ENCODE measurements at regions not wholly inside any gene's neighbourhood (a gene's known extent, or its start where the extent isn't known, plus 50 kb on each side); places are given as distances from the start of the nearest gene placed in this dataset.

DNA sequence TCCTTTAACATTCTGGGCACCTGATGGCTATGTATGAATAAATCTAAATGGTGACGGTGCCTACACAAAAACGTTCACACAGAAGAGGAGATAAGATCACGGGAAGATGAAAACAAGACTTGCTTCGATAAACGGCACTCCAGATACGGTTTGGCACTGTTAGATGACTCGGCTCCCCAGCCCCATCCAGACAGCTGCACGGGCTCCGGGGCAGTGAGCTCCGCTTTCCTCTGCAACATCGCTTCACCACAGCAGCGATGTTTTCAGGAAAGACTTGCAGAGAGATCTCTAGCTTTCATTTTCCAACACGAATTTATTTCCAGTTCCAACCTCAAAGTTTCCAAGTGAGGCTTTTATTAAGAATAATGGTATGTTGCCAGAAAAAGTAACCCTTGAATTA lies 132.1 kb downstream of the KLF6 start:
- H2BK5ac ChIP-seq (ENCODE audit: low read depth, low read length, poor library complexity, severe bottlenecking), result no peak overlapping the region
- TF ChIP-seq CHD1 (IDR thresholded peaks at IDR 0.05; ENCODE audit: low read depth, low read length) (no peak), RCOR1 (IDR thresholded peaks at IDR 0.05; ENCODE audit: insufficient replicate concordance, low read length) (no peak), CEBPB (IDR thresholded peaks at IDR 0.05; ENCODE audit: low read depth, low read length) (no peak), MAFK (IDR thresholded peaks at IDR 0.05; ENCODE audit: low read depth, low read length) (no peak), SMC3 (IDR thresholded peaks at IDR 0.05; ENCODE audit: low read depth, low read length) (no peak), NFE2L2 (IDR thresholded peaks at IDR 0.05; ENCODE audit: low read depth, low read length) (no peak), BHLHE40 (IDR thresholded peaks at IDR 0.05; ENCODE audit: low read depth, low read length) (no peak), MAZ (IDR thresholded peaks at IDR 0.05; ENCODE audit: borderline replicate concordance, low read depth, low read length) (no peak), FOS (IDR thresholded peaks at IDR 0.05; ENCODE audit: low read depth, low read length) (no peak), RFX5 (IDR thresholded peaks at IDR 0.05; ENCODE audit: low read depth, low read length) (no peak), MXI1 (IDR thresholded peaks at IDR 0.05; ENCODE audit: borderline replicate concordance, low read depth, low read length) (no peak)
- TF ChIP-seq, protein P1, sequence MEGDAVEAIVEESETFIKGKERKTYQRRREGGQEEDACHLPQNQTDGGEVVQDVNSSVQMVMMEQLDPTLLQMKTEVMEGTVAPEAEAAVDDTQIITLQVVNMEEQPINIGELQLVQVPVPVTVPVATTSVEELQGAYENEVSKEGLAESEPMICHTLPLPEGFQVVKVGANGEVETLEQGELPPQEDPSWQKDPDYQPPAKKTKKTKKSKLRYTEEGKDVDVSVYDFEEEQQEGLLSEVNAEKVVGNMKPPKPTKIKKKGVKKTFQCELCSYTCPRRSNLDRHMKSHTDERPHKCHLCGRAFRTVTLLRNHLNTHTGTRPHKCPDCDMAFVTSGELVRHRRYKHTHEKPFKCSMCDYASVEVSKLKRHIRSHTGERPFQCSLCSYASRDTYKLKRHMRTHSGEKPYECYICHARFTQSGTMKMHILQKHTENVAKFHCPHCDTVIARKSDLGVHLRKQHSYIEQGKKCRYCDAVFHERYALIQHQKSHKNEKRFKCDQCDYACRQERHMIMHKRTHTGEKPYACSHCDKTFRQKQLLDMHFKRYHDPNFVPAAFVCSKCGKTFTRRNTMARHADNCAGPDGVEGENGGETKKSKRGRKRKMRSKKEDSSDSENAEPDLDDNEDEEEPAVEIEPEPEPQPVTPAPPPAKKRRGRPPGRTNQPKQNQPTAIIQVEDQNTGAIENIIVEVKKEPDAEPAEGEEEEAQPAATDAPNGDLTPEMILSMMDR (conservative IDR thresholded peaks at IDR 0.05; ENCODE audit: low read depth, low read length), result no peak
- TF ChIP-seq, protein P2, sequence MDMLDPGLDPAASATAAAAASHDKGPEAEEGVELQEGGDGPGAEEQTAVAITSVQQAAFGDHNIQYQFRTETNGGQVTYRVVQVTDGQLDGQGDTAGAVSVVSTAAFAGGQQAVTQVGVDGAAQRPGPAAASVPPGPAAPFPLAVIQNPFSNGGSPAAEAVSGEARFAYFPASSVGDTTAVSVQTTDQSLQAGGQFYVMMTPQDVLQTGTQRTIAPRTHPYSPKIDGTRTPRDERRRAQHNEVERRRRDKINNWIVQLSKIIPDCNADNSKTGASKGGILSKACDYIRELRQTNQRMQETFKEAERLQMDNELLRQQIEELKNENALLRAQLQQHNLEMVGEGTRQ (IDR thresholded peaks at IDR 0.05; ENCODE audit: low read depth, low read length), result no peak
- no peak overlapping the region for H2AK5ac ChIP-seq (ENCODE audit: low read depth, low read length)
- peak overlapping the region; percentile 40; the same call in 1 of the 2 replicates for H3K9ac ChIP-seq (ENCODE audit: low read depth, low read length)
- no peak overlapping the region for H2BK20ac ChIP-seq (ENCODE audit: low read depth, low read length)
- in situ Hi-C loops (cut with MboI; ENCODE audit: low sequenced_read_pairs) (no loop called here), dilution Hi-C loops (cut with HindIII; ENCODE audit: low sequenced_read_pairs, unreplicated experiment) (no loop called here), intact Hi-C loops (cut with micrococcal nuclease) (no loop called here)
- H3K56ac ChIP-seq (ENCODE audit: extremely low read depth, insufficient read depth, low read length), result no peak overlapping the region
- peak overlapping the region; percentile 20; the same call in 1 of the 2 replicates for H3K4me3 ChIP-seq (ENCODE audit: insufficient read depth, low read depth, low read length)
- H2AK9ac ChIP-seq (replicated peaks; ENCODE audit: low read depth, low read length, poor library complexity), result no peak overlapping the region
- H4K8ac ChIP-seq (ENCODE audit: low read depth in 2 of 2, low read length in 2 of 2), result peak overlapping the region in 1 of 2 experiments; percentile 4; a peak in 1 of 4 replicates
- no peak overlapping the region; the same call in 1 of the 2 replicates for H2BK120ac ChIP-seq (ENCODE audit: low read depth, low read length)
- peak overlapping the region; percentile 29 for H2AFZ ChIP-seq (replicated peaks; ENCODE audit: low read length, poor library complexity)
- no peaks in the 10 kb centered on the region for H3K27me3 ChIP-seq (ENCODE audit: control insufficient read depth, insufficient read depth, low read length)
- H3K79me1 ChIP-seq (ENCODE audit: low read depth in 1 of 2, low read length in 2 of 2), result no peaks in the 10 kb centered on the region
- H3K18ac ChIP-seq (ENCODE audit: low read depth, low read length), result peak overlapping the region; percentile 27; the same call in 1 of the 2 replicates
- peak overlapping the region; percentile 85 for H3K4me2 ChIP-seq (ENCODE audit: low read depth, low read length)
- no CpG with 5 or more reads among the region's 13 CpGs for WGBS, 2 experiments (ENCODE audit: extremely low coverage in 2 of 2, insufficient read length in 1 of 2)
- H3K9me3 ChIP-seq (ENCODE audit: control insufficient read depth, insufficient read depth, low read length), result no peaks in the 10 kb centered on the region
- no peak overlapping the region for H4K91ac ChIP-seq (ENCODE audit: insufficient read depth, low read depth, low read length)
- H3K14ac ChIP-seq (replicated peaks; ENCODE audit: low read depth, low read length), result peak overlapping the region; percentile 64; the same call in 1 of the 2 replicates
- H3K23ac ChIP-seq (ENCODE audit: low read depth, low read length), result no peak overlapping the region
- no peak overlapping the region for H3K4ac ChIP-seq (ENCODE audit: low read depth, low read length)
- peak; percentile 68 for ATAC-seq (ENCODE audit: low read depth)
- peak; percentile 40 for DNase-seq
- no TSS peak for BruUV-seq (replicated peaks)
- no peak overlapping the region for H2BK15ac ChIP-seq (ENCODE audit: low read depth, low read length)
- CTCF ChIA-PET, result interaction anchor here (0.7 kb wide), 1 partner anchor 18 kb away, joined by 3 read pairs; no protein-coding TSS in a partner anchor
- H4K5ac ChIP-seq (ENCODE audit: low read depth, low read length), result no peak overlapping the region
- H3K4me1 ChIP-seq (ENCODE audit: control insufficient read depth, insufficient read depth, low read length), result no peaks in the 10 kb centered on the region
- H4K20me1 ChIP-seq (ENCODE audit: insufficient read depth, low read length), result no peaks in the 10 kb centered on the region
- peaks cover 9% of the 10 kb centered on the region for H3K9me1 ChIP-seq (ENCODE audit: insufficient read depth, low read length)
- no peaks in the 10 kb centered on the region for H3K36me3 ChIP-seq (ENCODE audit: control insufficient read depth, insufficient read depth, low read length)
- POLR2A ChIA-PET (ENCODE audit: unreplicated experiment), result no interaction called here
- H3K27ac ChIP-seq (ENCODE audit: insufficient read depth, low read length), result no peak overlapping the region
